GM13977 (cell line): ENCODE measurements at regions not wholly inside any gene's neighbourhood (a gene's known extent, or its start where the extent isn't known, plus 50 kb on each side); places are given as distances from the start of the nearest gene placed in this dataset.

Source experiments
- DNase-seq: peaks from one replicate; pipeline ENCODE4 v3.0.0; 2012; ENCODE audit warnings: low spot score
- CTCF ChIP-seq: IDR thresholded peaks from 2 replicates; pipeline ENCODE4 v1.5.1; 2012; ENCODE audit warnings: mild to moderate bottlenecking, control low read depth; ENCODE audit not compliant: insufficient read depth; ENCODE audit errors: extremely low read depth, missing control alignments
- in situ Hi-C: fragments of 300-500 bp; cut with MboI; formaldehyde crosslinking; loops from one replicate; pipeline ENCODE4 v1.12.0; 2022; ENCODE audit warnings: low sequenced_read_pairs, low pct_unique_long_range_greater_than_20kb, mixed read lengths, inconsistent platforms; ENCODE audit not compliant: unreplicated experiment

- TF ChIP-seq CTCF = no peak
- DNase-seq = no peak
- in situ Hi-C loops = no loop called here
Measured at GRCh38 chr7:131197920-131198615, 129.6 kb upstream of the MKLN1 start.

GRCh38 chr7:131202451-131202850 lies 125.2 kb upstream of the MKLN1 start:
- DNase-seq = no peak
- no peak for TF ChIP-seq CTCF
- in situ Hi-C loops = no loop called here

GRCh38 chr7:131203291-131203976 lies 124.2 kb upstream of the MKLN1 start:
- no peak for TF ChIP-seq CTCF
- in situ Hi-C loops = no loop called here
- no peak for DNase-seq

GRCh38 chr7:131208777-131209176 lies 118.9 kb upstream of the MKLN1 start:
- TF ChIP-seq CTCF = no peak
- in situ Hi-C loops = no loop called here
- DNase-seq = no peak

- in situ Hi-C loops = no loop called here
- no peak for DNase-seq
- TF ChIP-seq CTCF = no peak
Measured at GRCh38 chr7:131210618-131211017, 117.1 kb upstream of the MKLN1 start.

GRCh38 chr7:131211500-131211899 lies 116.2 kb upstream of the MKLN1 start:
- DNase-seq = no peak
- in situ Hi-C loops = no loop called here
- no peak for TF ChIP-seq CTCF
